ENCODE measurements at regions not wholly inside any gene's neighbourhood (a gene's known extent, or its start where the extent isn't known, plus 50 kb on each side); places are given as distances from the start of the nearest gene placed in this dataset.
"Not testable (repeated sequence)": the region's sequence is repeated elsewhere in the genome, so short reads cannot be mapped to it uniquely, and the experiment has no call there.

DNA sequence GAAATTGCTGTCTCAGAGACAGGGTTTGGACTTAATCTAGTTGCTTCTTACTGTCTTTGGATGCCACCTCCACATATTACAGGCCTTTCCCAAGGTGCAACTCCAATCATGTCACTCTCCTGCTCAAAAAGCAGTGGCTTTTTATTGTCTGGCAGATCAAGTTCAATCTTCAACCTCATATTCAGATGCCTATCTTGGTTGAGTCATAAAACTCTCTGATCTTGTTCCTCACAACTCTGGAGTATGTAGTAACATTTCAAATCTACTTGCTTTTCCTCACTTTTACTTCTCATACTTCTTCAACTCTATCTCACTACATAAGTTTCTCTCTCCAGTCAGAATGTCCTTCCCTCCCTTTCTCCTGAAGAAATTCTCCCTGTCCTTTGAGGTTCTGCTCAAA is 180.6 kb downstream of the VSIG4 start:
- H3K79me1 ChIP-seq (ENCODE audit: low read length): no peaks in the 10 kb centered on the region
- no peak overlapping the region for H2AK5ac ChIP-seq (ENCODE audit: low read length)
- no peaks in the 10 kb centered on the region for H3K79me2 ChIP-seq (ENCODE audit: control insufficient read depth, insufficient read depth, low read length)
- H3K4me1 ChIP-seq (ENCODE audit: control insufficient read depth, low read depth, low read length): no peaks in the 10 kb centered on the region
- no peak overlapping the region for H3K23ac ChIP-seq (ENCODE audit: low read length)
- H2BK15ac ChIP-seq (replicated peaks; ENCODE audit: low read depth): no peak overlapping the region
- no peak overlapping the region for H3K4me3 ChIP-seq (ENCODE audit: low read length)
- no peak overlapping the region for H2BK120ac ChIP-seq (ENCODE audit: low read depth, low read length)
- H3K9ac ChIP-seq (ENCODE audit: low read length): no peak overlapping the region
- no peaks in the 10 kb centered on the region for H3K36me3 ChIP-seq (ENCODE audit: control insufficient read depth, insufficient read depth, low read length)
- no peak for DNase-seq
- H3K27ac ChIP-seq (ENCODE audit: low read depth, low read length): no peak overlapping the region
- no peak overlapping the region for H2BK5ac ChIP-seq (ENCODE audit: low read length)
- H3K4me2 ChIP-seq (ENCODE audit: low read length): no peak overlapping the region
- no peak overlapping the region for H3K4ac ChIP-seq (ENCODE audit: low read depth, low read length)
- H4K5ac ChIP-seq (ENCODE audit: low read length): no peak overlapping the region
- no peak overlapping the region for H3K18ac ChIP-seq (ENCODE audit: low read length)
- no peaks in the 10 kb centered on the region for H3K27me3 ChIP-seq (ENCODE audit: insufficient read depth, low read length, poor library complexity)
- H3K56ac ChIP-seq (ENCODE audit: low read length): no peak overlapping the region
- no peak overlapping the region for H4K8ac ChIP-seq (ENCODE audit: low read depth, low read length)

DNA sequence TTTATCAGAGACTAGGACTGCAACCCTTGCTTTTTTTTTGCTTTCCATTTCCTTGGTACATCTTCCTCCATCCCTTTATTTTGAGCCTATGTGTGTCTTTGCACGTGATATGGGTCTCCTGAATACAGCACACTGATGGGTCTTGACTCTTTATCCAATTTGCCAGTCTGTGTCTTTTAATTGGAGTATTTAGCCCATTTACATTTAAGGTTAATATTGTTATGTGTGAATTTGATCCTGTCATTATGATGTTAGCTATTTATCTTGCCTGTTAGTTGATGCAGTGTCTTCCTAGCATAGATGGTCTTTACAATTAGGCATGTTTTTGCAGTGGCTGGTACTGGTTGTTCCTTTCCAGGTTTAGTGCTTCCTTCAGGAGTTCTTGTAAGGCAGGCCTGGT is 185.4 kb downstream of the VSIG4 start:
- not testable (repeated sequence) for H3K4ac ChIP-seq (ENCODE audit: low read depth, low read length); H2AK5ac ChIP-seq (ENCODE audit: low read length); H3K27ac ChIP-seq (ENCODE audit: low read depth, low read length); H2BK5ac ChIP-seq (ENCODE audit: low read length); H3K27me3 ChIP-seq (ENCODE audit: insufficient read depth, low read length, poor library complexity); H3K9ac ChIP-seq (ENCODE audit: low read length); H3K23ac ChIP-seq (ENCODE audit: low read length); H3K56ac ChIP-seq (ENCODE audit: low read length); H3K79me2 ChIP-seq (ENCODE audit: control insufficient read depth, insufficient read depth, low read length); H3K18ac ChIP-seq (ENCODE audit: low read length); H2BK120ac ChIP-seq (ENCODE audit: low read depth, low read length); H3K4me3 ChIP-seq (ENCODE audit: low read length); H4K8ac ChIP-seq (ENCODE audit: low read depth, low read length); H3K4me1 ChIP-seq (ENCODE audit: control insufficient read depth, low read depth, low read length); H4K5ac ChIP-seq (ENCODE audit: low read length); H3K4me2 ChIP-seq (ENCODE audit: low read length); H3K36me3 ChIP-seq (ENCODE audit: control insufficient read depth, insufficient read depth, low read length); H2BK15ac ChIP-seq (replicated peaks; ENCODE audit: low read depth); DNase-seq; H3K79me1 ChIP-seq (ENCODE audit: low read length)
- WGBS (ENCODE audit: extremely low coverage, insufficient coverage, low lambda C conversion rate): no CpG with 5 or more reads among the region's 1 CpG

DNA sequence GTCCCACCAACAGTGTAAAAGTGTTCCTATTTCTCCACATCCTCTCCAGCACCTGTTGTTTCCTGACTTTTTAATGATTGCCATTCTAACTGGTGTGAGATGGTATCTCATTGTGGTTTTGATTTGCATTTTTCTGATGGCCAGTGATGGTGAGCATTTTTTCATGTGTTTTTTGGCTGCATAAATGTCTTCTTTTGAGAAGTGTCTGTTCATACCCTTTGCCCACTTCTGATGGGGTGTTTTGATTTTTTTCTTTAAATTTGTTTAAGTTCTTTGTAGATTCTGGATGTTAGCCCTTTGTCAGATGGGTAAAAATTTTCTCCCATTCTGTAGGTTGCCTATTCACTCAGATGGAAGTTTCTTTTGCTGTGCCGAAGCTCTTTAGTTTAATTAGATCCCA is 183.9 kb downstream of the MSN start:
- H3K27me3 ChIP-seq (ENCODE audit: insufficient read depth, low read length, poor library complexity): not testable (repeated sequence)
- no CpG with 5 or more reads among the region's 1 CpG for WGBS (ENCODE audit: extremely low coverage, insufficient coverage, low lambda C conversion rate)

DNA sequence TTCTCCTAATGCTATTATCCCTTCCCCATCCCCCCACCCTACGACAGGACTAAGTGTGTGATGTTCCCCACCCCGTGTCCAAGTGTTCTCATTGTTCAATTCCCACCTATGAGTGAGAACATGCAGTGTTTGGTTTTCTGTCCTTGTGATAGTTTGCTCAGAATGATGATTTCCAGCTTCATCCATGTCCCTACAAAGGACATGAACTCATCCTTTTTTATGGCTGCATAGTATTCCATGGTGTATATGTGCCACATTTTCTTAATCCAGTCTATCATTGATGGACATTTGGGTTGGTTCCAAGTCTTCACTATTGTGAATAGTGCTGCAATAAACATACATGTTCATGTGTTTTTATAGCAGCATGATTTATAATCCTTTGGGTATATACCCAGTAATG is 183.4 kb downstream of the MSN start:
- not testable (repeated sequence) for H4K5ac ChIP-seq (ENCODE audit: low read length); H3K4me1 ChIP-seq (ENCODE audit: control insufficient read depth, low read depth, low read length); H3K36me3 ChIP-seq (ENCODE audit: control insufficient read depth, insufficient read depth, low read length); H3K4me3 ChIP-seq (ENCODE audit: low read length); H3K4me2 ChIP-seq (ENCODE audit: low read length); H2BK5ac ChIP-seq (ENCODE audit: low read length); DNase-seq; H3K56ac ChIP-seq (ENCODE audit: low read length); H3K18ac ChIP-seq (ENCODE audit: low read length); H3K9ac ChIP-seq (ENCODE audit: low read length); H3K79me2 ChIP-seq (ENCODE audit: control insufficient read depth, insufficient read depth, low read length); H4K8ac ChIP-seq (ENCODE audit: low read depth, low read length); H2BK120ac ChIP-seq (ENCODE audit: low read depth, low read length); H3K79me1 ChIP-seq (ENCODE audit: low read length); H2AK5ac ChIP-seq (ENCODE audit: low read length); H3K4ac ChIP-seq (ENCODE audit: low read depth, low read length); H3K27ac ChIP-seq (ENCODE audit: low read depth, low read length); H3K23ac ChIP-seq (ENCODE audit: low read length); H3K27me3 ChIP-seq (ENCODE audit: insufficient read depth, low read length, poor library complexity); H2BK15ac ChIP-seq (replicated peaks; ENCODE audit: low read depth)
- no CpG with 5 or more reads among the region's 2 CpGs for WGBS (ENCODE audit: extremely low coverage, insufficient coverage, low lambda C conversion rate)

More for the DNA sequence above, 183.9 kb downstream of the MSN start:
- H3K79me1 ChIP-seq (ENCODE audit: low read length); H3K27ac ChIP-seq (ENCODE audit: low read depth, low read length); H3K4me1 ChIP-seq (ENCODE audit: control insufficient read depth, low read depth, low read length); H3K36me3 ChIP-seq (ENCODE audit: control insufficient read depth, insufficient read depth, low read length); H3K4ac ChIP-seq (ENCODE audit: low read depth, low read length); H3K4me2 ChIP-seq (ENCODE audit: low read length); H3K79me2 ChIP-seq (ENCODE audit: control insufficient read depth, insufficient read depth, low read length); H3K23ac ChIP-seq (ENCODE audit: low read length); H2BK120ac ChIP-seq (ENCODE audit: low read depth, low read length); H4K5ac ChIP-seq (ENCODE audit: low read length); H2BK5ac ChIP-seq (ENCODE audit: low read length); H3K56ac ChIP-seq (ENCODE audit: low read length); H2AK5ac ChIP-seq (ENCODE audit: low read length); H3K9ac ChIP-seq (ENCODE audit: low read length); H4K8ac ChIP-seq (ENCODE audit: low read depth, low read length); DNase-seq; H3K4me3 ChIP-seq (ENCODE audit: low read length); H2BK15ac ChIP-seq (replicated peaks; ENCODE audit: low read depth); H3K18ac ChIP-seq (ENCODE audit: low read length): not testable (repeated sequence)

DNA sequence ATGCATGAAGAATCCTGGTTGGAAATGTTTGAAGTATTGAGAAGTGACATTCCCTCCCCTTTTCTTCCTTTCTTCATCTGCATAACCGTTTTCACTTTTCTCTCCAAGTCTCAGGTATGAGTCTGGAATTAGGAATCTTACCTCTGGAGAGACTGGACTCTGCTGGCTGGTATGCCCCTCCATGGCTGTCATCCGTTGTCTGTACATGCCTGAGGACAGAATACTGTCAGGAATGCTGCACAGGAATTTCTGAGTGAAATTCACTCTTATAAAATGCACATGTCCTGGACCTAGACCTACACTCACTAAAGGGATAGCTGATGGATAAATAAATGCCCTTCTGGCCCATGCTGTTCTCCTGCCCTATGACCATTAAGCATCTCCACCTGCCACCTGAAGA is 179.5 kb downstream of the MSN start:
- Histone ChIP-seq H3K4ac (ENCODE audit: low read depth, low read length) (no peak overlapping the region), H3K4me2 (ENCODE audit: low read length) (no peak overlapping the region)
- WGBS (ENCODE audit: extremely low coverage, insufficient coverage, low lambda C conversion rate): no CpG with 5 or more reads among the region's 2 CpGs

DNA sequence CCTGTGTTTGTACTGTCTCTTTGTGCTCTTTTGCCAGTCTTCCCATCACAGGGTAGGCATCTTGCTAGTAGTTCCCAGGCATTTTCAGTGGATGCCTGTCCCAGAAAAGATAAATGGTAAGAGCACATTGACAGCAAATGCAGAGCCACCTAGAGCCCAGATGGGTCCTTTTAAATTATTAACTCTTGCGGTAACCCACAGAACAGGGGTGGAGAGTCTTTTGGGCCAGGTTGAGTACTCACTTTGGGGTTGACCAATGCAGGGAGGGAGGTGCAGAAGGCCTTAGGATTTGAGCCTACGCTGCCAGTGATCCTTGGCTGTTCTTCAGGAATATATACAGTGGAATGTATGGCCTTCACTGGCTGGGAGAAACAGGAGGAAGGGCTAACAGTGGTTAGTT is 173.8 kb downstream of the MSN start:
- Histone ChIP-seq H3K4ac (ENCODE audit: low read depth, low read length) (no peak overlapping the region), H3K4me1 (ENCODE audit: control insufficient read depth, low read depth, low read length) (no peaks in the 10 kb centered on the region), H3K27ac (ENCODE audit: low read depth, low read length) (no peak overlapping the region), H3K79me1 (ENCODE audit: low read length) (no peaks in the 10 kb centered on the region), H3K79me2 (ENCODE audit: control insufficient read depth, insufficient read depth, low read length) (no peaks in the 10 kb centered on the region), H3K27me3 (ENCODE audit: insufficient read depth, low read length, poor library complexity) (no peaks in the 10 kb centered on the region), H3K4me2 (ENCODE audit: low read length) (no peak overlapping the region), H3K4me3 (ENCODE audit: low read length) (no peak overlapping the region), H3K36me3 (ENCODE audit: control insufficient read depth, insufficient read depth, low read length) (no peaks in the 10 kb centered on the region), H4K8ac (ENCODE audit: low read depth, low read length) (no peak overlapping the region), H3K18ac (ENCODE audit: low read length) (no peak overlapping the region), H3K56ac (ENCODE audit: low read length) (no peak overlapping the region), H2BK120ac (ENCODE audit: low read depth, low read length) (no peak overlapping the region), H2BK5ac (ENCODE audit: low read length) (no peak overlapping the region), H4K5ac (ENCODE audit: low read length) (no peak overlapping the region), H3K23ac (ENCODE audit: low read length) (no peak overlapping the region), H2AK5ac (ENCODE audit: low read length) (no peak overlapping the region), H3K9ac (ENCODE audit: low read length) (no peak overlapping the region), H2BK15ac (replicated peaks; ENCODE audit: low read depth) (no peak overlapping the region)
- no CpG with 5 or more reads among the region's 2 CpGs for WGBS (ENCODE audit: extremely low coverage, insufficient coverage, low lambda C conversion rate)
- no peak for DNase-seq

More for the DNA sequence above, 179.5 kb downstream of the MSN start:
- no peak overlapping the region for H3K27ac ChIP-seq (ENCODE audit: low read depth, low read length)
- H3K4me1 ChIP-seq (ENCODE audit: control insufficient read depth, low read depth, low read length): no peaks in the 10 kb centered on the region
- no peaks in the 10 kb centered on the region for H3K79me1 ChIP-seq (ENCODE audit: low read length)
- no peak overlapping the region for H3K4me3 ChIP-seq (ENCODE audit: low read length)
- H2BK15ac ChIP-seq (replicated peaks; ENCODE audit: low read depth): no peak overlapping the region
- no peak overlapping the region for H3K18ac ChIP-seq (ENCODE audit: low read length)
- no peak overlapping the region for H3K9ac ChIP-seq (ENCODE audit: low read length)
- no peak overlapping the region for H2BK5ac ChIP-seq (ENCODE audit: low read length)
- DNase-seq: no peak
- H3K27me3 ChIP-seq (ENCODE audit: insufficient read depth, low read length, poor library complexity): no peaks in the 10 kb centered on the region
- no peak overlapping the region for H3K56ac ChIP-seq (ENCODE audit: low read length)
- H3K23ac ChIP-seq (ENCODE audit: low read length): no peak overlapping the region
- no peaks in the 10 kb centered on the region for H3K79me2 ChIP-seq (ENCODE audit: control insufficient read depth, insufficient read depth, low read length)
- H3K36me3 ChIP-seq (ENCODE audit: control insufficient read depth, insufficient read depth, low read length): no peaks in the 10 kb centered on the region
- no peak overlapping the region for H2BK120ac ChIP-seq (ENCODE audit: low read depth, low read length)
- H2AK5ac ChIP-seq (ENCODE audit: low read length): no peak overlapping the region
- H4K5ac ChIP-seq (ENCODE audit: low read length): no peak overlapping the region
- no peak overlapping the region for H4K8ac ChIP-seq (ENCODE audit: low read depth, low read length)

All from mesendoderm (in vitro differentiated cells).